GM12892 (cell line): ENCODE measurements at regions not wholly inside any gene's neighbourhood (a gene's known extent, or its start where the extent isn't known, plus 50 kb on each side); places are given as distances from the start of the nearest gene placed in this dataset.
"Not testable (repeated sequence)": the region's sequence is repeated elsewhere in the genome, so short reads cannot be mapped to it uniquely, and the experiment has no call there.

ENCODE experiments used
- DNase-seq: peaks from one replicate; pipeline ENCODE4 v3.0.0; 2011; ENCODE audit not compliant: insufficient read length
- FAIRE-seq: peaks from 2 replicates; lab custom pipeline; 2011; peaks lifted over from hg19 to GRCh38; lab: Jason Lieb, UNC
- POLR2A ChIP-seq: IDR thresholded peaks from 2 replicates; pipeline ENCODE4 v1.6.1; 2011; ENCODE audit warnings: low read depth, low read length, control low read depth
- POLR2AphosphoS5 ChIP-seq: IDR thresholded peaks from 2 replicates; pipeline ENCODE4 v1.6.1; 2011; ENCODE audit warnings: low read depth, low read length, control low read depth
- TAF1 ChIP-seq: IDR thresholded peaks from 2 replicates; pipeline ENCODE4 v1.6.1; 2011; ENCODE audit warnings: low read depth, mild to moderate bottlenecking, control low read depth, low read length, borderline replicate concordance

- FAIRE-seq (no peak), DNase-seq (no peak)
- TF ChIP-seq POLR2A (no peak), POLR2AphosphoS5 (no peak), TAF1 (no peak)
Observed at GRCh38 chr2:84115173-84115857, 343.8 kb downstream of the SUCLG1 start.

- not testable (repeated sequence) for FAIRE-seq, DNase-seq
Observed at GRCh38 chr2:84103816-84104527, 355.1 kb downstream of the SUCLG1 start.

GRCh38 chr2:84102274-84102673 lies 356.8 kb downstream of the SUCLG1 start:
- no peak for FAIRE-seq
- DNase-seq: no peak
- TF ChIP-seq POLR2A (no peak), TAF1 (no peak)

GRCh38 chr2:84088656-84089055 lies 370.4 kb downstream of the SUCLG1 start:
- TF ChIP-seq TAF1: no peak
- TF ChIP-seq POLR2AphosphoS5: no peak
- no peak for TF ChIP-seq POLR2A
- DNase-seq (no peak), FAIRE-seq (no peak)

- no peak for TF ChIP-seq TAF1
- TF ChIP-seq POLR2A: no peak
- no peak for TF ChIP-seq POLR2AphosphoS5
- DNase-seq: no peak
- FAIRE-seq: no peak
Observed at GRCh38 chr2:84085562-84085961, 373.5 kb downstream of the SUCLG1 start.

GRCh38 chr2:84084856-84085255 lies 374.2 kb downstream of the SUCLG1 start:
- DNase-seq (no peak), FAIRE-seq (no peak)
- TF ChIP-seq POLR2AphosphoS5 (no peak), POLR2A (no peak), TAF1 (no peak)

- TF ChIP-seq POLR2A (no peak), TAF1 (no peak), POLR2AphosphoS5 (no peak)
- DNase-seq (no peak), FAIRE-seq (no peak)
Observed at GRCh38 chr2:84083984-84084383, 375.1 kb downstream of the SUCLG1 start.

GRCh38 chr2:84078471-84078870 lies 380.6 kb downstream of the SUCLG1 start:
- no peak for DNase-seq
- no peak for FAIRE-seq
- TF ChIP-seq POLR2A: no peak
- no peak for TF ChIP-seq POLR2AphosphoS5
- TF ChIP-seq TAF1: no peak

GRCh38 chr2:84077496-84077895 lies 381.6 kb downstream of the SUCLG1 start:
- FAIRE-seq (no peak), DNase-seq (no peak)
- no peak for TF ChIP-seq TAF1
- no peak for TF ChIP-seq POLR2A
- no peak for TF ChIP-seq POLR2AphosphoS5

- DNase-seq (no peak), FAIRE-seq (no peak)
- TF ChIP-seq TAF1 (no peak), POLR2A (no peak), POLR2AphosphoS5 (no peak)
Observed at GRCh38 chr2:84071050-84071449, 388.0 kb downstream of the SUCLG1 start.

GRCh38 chr2:84065857-84066256 lies 393.2 kb downstream of the SUCLG1 start:
- DNase-seq (no peak), FAIRE-seq (no peak)
- TF ChIP-seq POLR2A (no peak), POLR2AphosphoS5 (no peak), TAF1 (no peak)

- FAIRE-seq: no peak
- no peak for TF ChIP-seq POLR2AphosphoS5
- no peak for TF ChIP-seq TAF1
- TF ChIP-seq POLR2A: no peak
- no peak for DNase-seq
Observed at GRCh38 chr2:84057917-84058560, 401.0 kb downstream of the SUCLG1 start.
